SJSA1 (cell line): ENCODE measurements at regions not wholly inside any gene's neighbourhood (a gene's known extent, or its start where the extent isn't known, plus 50 kb on each side); places are given as distances from the start of the nearest gene placed in this dataset.

ENCODE experiments used
- DNase-seq, 2 experiments: peaks; one replicate each; pipeline ENCODE4 v3.0.0-alpha.2; 2015 to 2020; ENCODE audit warnings: low spot score in 2 of 2, low read depth in 1 of 2
- H3K27ac ChIP-seq: fragments of 250-450 bp; sonication (Bioruptor Pico); 2 replicates; pipeline ENCODE4 v1.5.1; 2020; ENCODE audit warnings: mild to moderate bottlenecking, moderate library complexity
- H3K27me3 ChIP-seq: fragments of 250-450 bp; sonication (Bioruptor Pico); replicated peaks from 2 replicates; pipeline ENCODE4 v1.5.1; 2020; ENCODE audit warnings: mild to moderate bottlenecking, moderate library complexity
- H3K36me3 ChIP-seq: fragments of 250-450 bp; sonication (Bioruptor Pico); 2 replicates; pipeline ENCODE4 v1.5.1; 2020; ENCODE audit warnings: mild to moderate bottlenecking
- H3K4me1 ChIP-seq: fragments of 250-450 bp; sonication (Bioruptor Pico); replicated peaks from 2 replicates; pipeline ENCODE4 v1.6.1; 2021; ENCODE audit warnings: mild to moderate bottlenecking
- H3K4me3 ChIP-seq: fragments of 250-450 bp; sonication (Bioruptor Pico); 2 replicates; pipeline ENCODE4 v1.5.1; 2020; ENCODE audit warnings: mild to moderate bottlenecking
- H3K9me3 ChIP-seq: fragments of 250-450 bp; sonication (Bioruptor Pico); replicated peaks from 2 replicates; pipeline ENCODE4 v1.5.1; 2020; ENCODE audit warnings: mild to moderate bottlenecking

- H3K4me1 ChIP-seq, result no peaks in the 10 kb centered on the region
- no peak overlapping the region for H3K27ac ChIP-seq
- H3K9me3 ChIP-seq, result no peaks in the 10 kb centered on the region
- no peaks in the 10 kb centered on the region for H3K27me3 ChIP-seq
- DNase-seq, result no peak
- H3K4me3 ChIP-seq, result no peak overlapping the region
- no peaks in the 10 kb centered on the region for H3K36me3 ChIP-seq
Measured at GRCh38 chr2:182559623-182560022, 132.8 kb upstream of the PDE1A start.

- DNase-seq, result no peak
- no peaks in the 10 kb centered on the region for H3K4me1 ChIP-seq
- H3K4me3 ChIP-seq, result no peak overlapping the region
- no peaks in the 10 kb centered on the region for H3K36me3 ChIP-seq
- no peaks in the 10 kb centered on the region for H3K27me3 ChIP-seq
- H3K27ac ChIP-seq, result no peak overlapping the region
- H3K9me3 ChIP-seq, result no peaks in the 10 kb centered on the region
Measured at GRCh38 chr2:182565911-182566567, 139.2 kb upstream of the PDE1A start.

GRCh38 chr2:182573553-182573952 is 142.5 kb upstream of the DNAJC10 start:
- no peak for DNase-seq

GRCh38 chr2:182577816-182578215 is 138.2 kb upstream of the DNAJC10 start:
- DNase-seq, result no peak
- H3K36me3 ChIP-seq, result no peaks in the 10 kb centered on the region
- H3K9me3 ChIP-seq, result no peaks in the 10 kb centered on the region
- H3K4me3 ChIP-seq, result no peak overlapping the region
- H3K27ac ChIP-seq, result no peak overlapping the region
- no peaks in the 10 kb centered on the region for H3K27me3 ChIP-seq
- no peaks in the 10 kb centered on the region for H3K4me1 ChIP-seq

More at GRCh38 chr2:182573553-182573952, 142.5 kb upstream of the DNAJC10 start:
- Histone ChIP-seq H3K9me3 (no peaks in the 10 kb centered on the region), H3K4me1 (no peaks in the 10 kb centered on the region), H3K36me3 (no peaks in the 10 kb centered on the region), H3K27me3 (no peaks in the 10 kb centered on the region), H3K4me3 (no peak overlapping the region), H3K27ac (no peak overlapping the region)

- Histone ChIP-seq H3K4me1 (no peaks in the 10 kb centered on the region; the same call in 1 of the 2 replicates), H3K9me3 (no peaks in the 10 kb centered on the region), H3K27me3 (no peaks in the 10 kb centered on the region), H3K4me3 (no peak overlapping the region), H3K36me3 (no peaks in the 10 kb centered on the region), H3K27ac (no peak overlapping the region)
- no peak for DNase-seq
Measured at GRCh38 chr2:182581196-182581935, 134.7 kb upstream of the DNAJC10 start.

- H3K4me1 ChIP-seq, result peaks cover 18% of the 10 kb centered on the region
- DNase-seq, result no peak
- no peaks in the 10 kb centered on the region for H3K27me3 ChIP-seq
- no peaks in the 10 kb centered on the region for H3K36me3 ChIP-seq
- H3K9me3 ChIP-seq, result no peaks in the 10 kb centered on the region
- no peak overlapping the region for H3K4me3 ChIP-seq
- no peak overlapping the region for H3K27ac ChIP-seq
Measured at GRCh38 chr2:182584462-182584861, 131.6 kb upstream of the DNAJC10 start.

GRCh38 chr2:182585001-182585400 is 131.1 kb upstream of the DNAJC10 start:
- H3K9me3 ChIP-seq, result no peaks in the 10 kb centered on the region
- H3K4me1 ChIP-seq, result peaks cover 18% of the 10 kb centered on the region
- no peak overlapping the region for H3K27ac ChIP-seq
- H3K36me3 ChIP-seq, result no peaks in the 10 kb centered on the region
- DNase-seq, result no peak
- H3K27me3 ChIP-seq, result no peaks in the 10 kb centered on the region
- no peak overlapping the region for H3K4me3 ChIP-seq

- H3K27me3 ChIP-seq, result no peaks in the 10 kb centered on the region
- no peak for DNase-seq
- H3K4me1 ChIP-seq, result peaks cover 18% of the 10 kb centered on the region
- H3K4me3 ChIP-seq, result no peak overlapping the region
- no peak overlapping the region for H3K27ac ChIP-seq
- no peaks in the 10 kb centered on the region for H3K36me3 ChIP-seq
- no peaks in the 10 kb centered on the region for H3K9me3 ChIP-seq
Measured at GRCh38 chr2:182585430-182585829, 130.6 kb upstream of the DNAJC10 start.

- Histone ChIP-seq H3K27ac (no peak overlapping the region), H3K36me3 (no peaks in the 10 kb centered on the region), H3K4me1 (peaks cover 23% of the 10 kb centered on the region), H3K27me3 (no peaks in the 10 kb centered on the region), H3K9me3 (no peaks in the 10 kb centered on the region), H3K4me3 (no peak overlapping the region)
- no peak for DNase-seq
Measured at GRCh38 chr2:182586426-182586825, 129.6 kb upstream of the DNAJC10 start.

GRCh38 chr2:182587831-182588230 is 128.2 kb upstream of the DNAJC10 start:
- Histone ChIP-seq H3K4me3 (no peak overlapping the region), H3K9me3 (no peaks in the 10 kb centered on the region), H3K27me3 (no peaks in the 10 kb centered on the region), H3K36me3 (no peaks in the 10 kb centered on the region), H3K27ac (peak overlapping the region; percentile 87), H3K4me1 (peaks cover 24% of the 10 kb centered on the region)
- peak in 1 of 2 experiments; percentile 83 for DNase-seq

- no peaks in the 10 kb centered on the region for H3K36me3 ChIP-seq
- no peaks in the 10 kb centered on the region for H3K9me3 ChIP-seq
- H3K27ac ChIP-seq, result no peak overlapping the region
- H3K27me3 ChIP-seq, result no peaks in the 10 kb centered on the region
- no peak overlapping the region for H3K4me3 ChIP-seq
- peaks cover 37% of the 10 kb centered on the region for H3K4me1 ChIP-seq
- DNase-seq, result no peak
Measured at GRCh38 chr2:182589121-182589520, 126.9 kb upstream of the DNAJC10 start.

GRCh38 chr2:182591774-182592173 is 124.3 kb upstream of the DNAJC10 start:
- Histone ChIP-seq H3K27ac (no peak overlapping the region), H3K9me3 (no peaks in the 10 kb centered on the region), H3K36me3 (no peaks in the 10 kb centered on the region), H3K4me3 (no peak overlapping the region), H3K4me1 (peaks cover 38% of the 10 kb centered on the region), H3K27me3 (no peaks in the 10 kb centered on the region)
- no peak for DNase-seq

- Histone ChIP-seq H3K36me3 (no peaks in the 10 kb centered on the region), H3K4me3 (no peak overlapping the region), H3K9me3 (no peaks in the 10 kb centered on the region), H3K4me1 (peaks cover 28% of the 10 kb centered on the region), H3K27ac (peak overlapping the region; percentile 25), H3K27me3 (no peaks in the 10 kb centered on the region)
- no peak for DNase-seq
Measured at GRCh38 chr2:182592691-182593393, 123.2 kb upstream of the DNAJC10 start.

GRCh38 chr2:182593394-182593975 is 122.6 kb upstream of the DNAJC10 start:
- peaks cover 23% of the 10 kb centered on the region for H3K4me1 ChIP-seq
- H3K9me3 ChIP-seq, result no peaks in the 10 kb centered on the region
- no peaks in the 10 kb centered on the region for H3K27me3 ChIP-seq
- H3K27ac ChIP-seq, result peak overlapping the region; percentile 25; the same call in 1 of the 2 replicates
- DNase-seq, result peak in 1 of 2 experiments; percentile 66
- H3K36me3 ChIP-seq, result no peaks in the 10 kb centered on the region
- H3K4me3 ChIP-seq, result no peak overlapping the region
